WTC11 (cell line): ENCODE measurements at regions not wholly inside any gene's neighbourhood (a gene's known extent, or its start where the extent isn't known, plus 50 kb on each side); places are given as distances from the start of the nearest gene placed in this dataset.
"Not testable (repeated sequence)": the region's sequence is repeated elsewhere in the genome, so short reads cannot be mapped to it uniquely, and the experiment has no call there.

Experiments used
- ATF3 ChIP-seq: sonication (generic); formaldehyde crosslinking; conservative IDR thresholded peaks from 2 replicates; pipeline ENCODE4 v1.8.1; 2022; ENCODE audit warnings: mild to moderate bottlenecking, missing genetic modification reagents
- CREB1 ChIP-seq: sonication (generic); formaldehyde crosslinking; IDR thresholded peaks from 2 replicates; pipeline ENCODE4 v1.8.0; 2023; ENCODE audit warnings: mild to moderate bottlenecking, missing genetic modification reagents
- CREM ChIP-seq: sonication (generic); formaldehyde crosslinking; IDR thresholded peaks from 2 replicates; pipeline ENCODE4 v1.8.1; 2022; ENCODE audit warnings: mild to moderate bottlenecking, missing genetic modification reagents, moderate library complexity
- CTCF ChIP-seq: fragments of 200-600 bp; IDR thresholded peaks from 2 replicates; pipeline ENCODE4 v1.8.0; 2022; ENCODE audit warnings: antibody characterized with exemption
- FOXJ3 ChIP-seq: sonication (generic); formaldehyde crosslinking; IDR thresholded peaks from 2 replicates; pipeline ENCODE4 v1.9.0; 2021; ENCODE audit warnings: missing genetic modification reagents, mild to moderate bottlenecking, borderline replicate concordance
- HMGXB4 ChIP-seq: sonication (generic); formaldehyde crosslinking; IDR thresholded peaks from 2 replicates; pipeline ENCODE4 v1.8.1; 2023; ENCODE audit warnings: mild to moderate bottlenecking, moderate library complexity, missing genetic modification reagents
- JUN ChIP-seq: sonication (generic); formaldehyde crosslinking; IDR thresholded peaks from 2 replicates; pipeline ENCODE4 v1.8.0; 2023; ENCODE audit warnings: mild to moderate bottlenecking, missing genetic modification reagents
- NFE2L1 ChIP-seq: sonication (generic); formaldehyde crosslinking; IDR thresholded peaks from 2 replicates; pipeline ENCODE4 v1.8.1; 2023; ENCODE audit warnings: missing genetic modification reagents
- RORB ChIP-seq: fragments of 250-450 bp; sonication (Bioruptor Pico); IDR thresholded peaks from 2 replicates; pipeline ENCODE4 v1.9.0; 2021; ENCODE audit warnings: mild to moderate bottlenecking
- SP1 ChIP-seq: sonication (generic); formaldehyde crosslinking; conservative IDR thresholded peaks from 2 replicates; pipeline ENCODE4 v1.8.1; 2022; ENCODE audit warnings: missing genetic modification reagents
- ZBTB43 ChIP-seq: sonication (generic); formaldehyde crosslinking; IDR thresholded peaks from 2 replicates; pipeline ENCODE4 v1.8.1; 2023; ENCODE audit warnings: mild to moderate bottlenecking, missing genetic modification reagents
- ZNF512 ChIP-seq: sonication (generic); formaldehyde crosslinking; IDR thresholded peaks from 2 replicates; pipeline ENCODE4 v1.8.1; 2022; ENCODE audit warnings: missing genetic modification reagents, borderline replicate concordance

- not testable (repeated sequence) for TF ChIP-seq NFE2L1 (CRISPR knock-in tag); CREM; SP1 (CRISPR knock-in tag); CTCF; ZNF512; FOXJ3 (CRISPR knock-in tag); HMGXB4; RORB (CRISPR knock-in tag); ZBTB43; ATF3 (CRISPR knock-in tag); JUN (CRISPR knock-in tag); CREB1
Observed at GRCh38 chr2:87353408-87353807, 331.8 kb upstream of the PLGLB1 start.
